HG02970 (cell line): ENCODE measurements at regions not wholly inside any gene's neighbourhood (a gene's known extent, or its start where the extent isn't known, plus 50 kb on each side); places are given as distances from the start of the nearest gene placed in this dataset.

Experiments
- ATAC-seq: cut with Tn5 transposase; IDR thresholded peaks from one replicate; pipeline ENCODE4 v1.9.1; 2021; ENCODE audit warnings: mild to moderate bottlenecking, moderate library complexity, moderate number of reproducible peaks; ENCODE audit not compliant: unreplicated experiment, low FRiP score

- ATAC-seq = no peak
Observed at GRCh38 chr2:49270091-49270490, 115.8 kb upstream of the FSHR start.

DNA sequence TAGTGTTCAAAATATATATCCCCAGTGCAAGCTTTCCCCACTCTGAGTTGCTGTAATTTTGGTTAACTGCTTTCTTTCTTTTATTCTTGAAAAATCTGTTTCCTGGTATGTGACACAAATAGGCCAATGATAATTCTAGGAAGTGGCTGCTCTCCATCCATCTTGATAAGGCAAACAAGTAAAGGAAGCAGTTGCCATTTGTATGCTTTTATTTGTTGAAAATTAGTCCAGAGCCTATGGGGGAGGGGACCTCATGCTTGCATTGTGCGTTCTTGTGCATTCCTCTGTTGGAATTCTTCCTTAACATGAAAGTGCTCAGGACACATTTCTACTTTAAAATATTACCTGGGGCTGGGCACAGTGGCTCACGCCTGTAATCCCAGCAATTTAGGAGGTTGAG is 111.2 kb upstream of the FSHR start:
- ATAC-seq = no peak

GRCh38 chr2:49262801-49263560 is 108.7 kb upstream of the FSHR start:
- no peak for ATAC-seq

- no peak for ATAC-seq
Observed at GRCh38 chr2:49261781-49262180, 107.5 kb upstream of the FSHR start.

DNA sequence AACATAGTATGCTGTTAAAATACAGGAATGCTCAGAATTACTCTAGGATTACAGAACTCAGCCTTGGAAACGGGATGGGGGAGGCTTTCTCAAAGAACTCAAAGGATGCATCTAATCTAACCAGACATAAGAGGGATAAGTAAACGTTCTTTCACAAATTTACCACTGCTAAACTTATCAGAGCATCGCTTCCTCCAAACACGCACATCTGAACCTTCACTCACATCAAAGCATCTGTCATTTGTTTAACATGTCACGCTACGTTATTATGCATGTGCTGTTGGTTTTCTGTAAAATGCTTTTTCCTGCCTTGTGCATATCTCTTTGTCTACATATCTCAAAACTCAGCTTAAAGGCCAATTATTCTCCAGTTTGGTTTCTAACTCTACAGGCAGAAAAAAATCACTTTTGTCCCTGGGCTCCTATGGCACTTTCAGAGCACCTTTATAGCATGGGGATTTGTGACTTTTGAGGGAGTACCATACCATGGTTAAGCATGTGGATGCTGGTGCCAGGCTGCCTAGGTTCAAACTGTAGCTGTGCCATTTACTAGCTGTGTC is 106.7 kb upstream of the FSHR start:
- ATAC-seq = no peak

DNA sequence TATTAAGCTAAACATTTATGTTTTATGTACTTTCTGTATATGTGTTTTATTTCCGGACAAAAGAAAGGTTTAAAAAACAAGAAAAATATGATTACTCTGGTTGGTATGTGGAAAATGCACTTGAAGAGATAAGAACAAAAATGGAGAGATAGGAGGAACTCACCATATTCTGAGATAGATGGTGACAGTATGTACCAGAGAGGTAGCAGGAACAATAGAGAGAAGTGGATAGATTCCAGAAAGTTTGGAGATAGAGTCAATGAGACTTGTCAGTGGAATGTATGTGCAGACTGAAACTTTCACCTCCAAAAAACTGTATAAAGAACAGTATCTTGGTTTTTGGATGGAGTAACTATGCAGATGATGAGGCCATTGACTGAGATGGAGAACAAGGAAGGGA is 105.6 kb upstream of the FSHR start:
- no peak for ATAC-seq

- ATAC-seq = no peak
Observed at GRCh38 chr2:49255409-49255971, 101.2 kb upstream of the FSHR start.

- no peak for ATAC-seq
Observed at GRCh38 chr2:49254401-49254800, 100.1 kb upstream of the FSHR start.

DNA sequence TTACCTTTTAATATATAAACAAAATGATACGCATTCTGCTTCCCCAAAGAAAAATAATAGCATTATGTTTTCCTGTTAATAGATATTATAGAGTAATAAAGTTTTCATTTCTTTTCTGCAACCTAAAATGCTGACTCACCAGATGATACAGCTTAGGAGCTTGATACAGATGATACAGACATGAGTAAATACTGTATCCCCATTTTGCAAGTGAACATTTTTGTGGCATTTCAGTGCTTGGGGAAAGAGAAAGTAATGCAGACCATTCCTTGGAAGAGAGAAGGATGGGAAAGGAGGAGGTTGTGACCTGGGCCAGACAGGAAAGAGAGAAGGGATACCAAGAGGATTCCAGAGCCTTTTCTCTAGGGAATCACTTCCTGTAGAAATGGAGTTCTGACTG is 97.5 kb upstream of the FSHR start:
- no peak for ATAC-seq

GRCh38 chr2:49251251-49251650 is 96.9 kb upstream of the FSHR start:
- ATAC-seq = no peak

- ATAC-seq = no peak
Observed at GRCh38 chr2:49248506-49248905, 94.2 kb upstream of the FSHR start.

GRCh38 chr2:49241991-49242390 is 87.7 kb upstream of the FSHR start:
- ATAC-seq = no peak

DNA sequence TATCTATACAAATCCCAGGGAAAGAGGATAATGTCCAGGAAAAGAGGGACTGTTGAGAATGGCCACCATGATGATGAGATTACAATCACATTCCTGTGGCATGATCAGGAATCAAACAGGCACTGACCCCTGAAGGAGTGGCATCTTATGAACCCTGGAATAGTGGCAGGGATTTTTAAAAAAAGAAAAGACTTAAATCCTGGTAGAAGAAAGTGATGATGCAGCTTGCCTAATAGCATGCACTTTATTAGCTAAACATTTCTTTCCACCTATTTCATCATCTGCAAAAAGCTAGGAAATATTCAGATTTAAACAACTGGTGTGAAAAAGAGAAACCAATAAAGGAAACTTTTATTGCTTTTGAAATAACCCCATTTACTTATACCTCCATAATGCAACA is 87.2 kb upstream of the FSHR start:
- ATAC-seq = no peak

- ATAC-seq = no peak
Observed at GRCh38 chr2:49240608-49241007, 86.3 kb upstream of the FSHR start.

GRCh38 chr2:49238604-49238960 is 84.3 kb upstream of the FSHR start:
- no peak for ATAC-seq

DNA sequence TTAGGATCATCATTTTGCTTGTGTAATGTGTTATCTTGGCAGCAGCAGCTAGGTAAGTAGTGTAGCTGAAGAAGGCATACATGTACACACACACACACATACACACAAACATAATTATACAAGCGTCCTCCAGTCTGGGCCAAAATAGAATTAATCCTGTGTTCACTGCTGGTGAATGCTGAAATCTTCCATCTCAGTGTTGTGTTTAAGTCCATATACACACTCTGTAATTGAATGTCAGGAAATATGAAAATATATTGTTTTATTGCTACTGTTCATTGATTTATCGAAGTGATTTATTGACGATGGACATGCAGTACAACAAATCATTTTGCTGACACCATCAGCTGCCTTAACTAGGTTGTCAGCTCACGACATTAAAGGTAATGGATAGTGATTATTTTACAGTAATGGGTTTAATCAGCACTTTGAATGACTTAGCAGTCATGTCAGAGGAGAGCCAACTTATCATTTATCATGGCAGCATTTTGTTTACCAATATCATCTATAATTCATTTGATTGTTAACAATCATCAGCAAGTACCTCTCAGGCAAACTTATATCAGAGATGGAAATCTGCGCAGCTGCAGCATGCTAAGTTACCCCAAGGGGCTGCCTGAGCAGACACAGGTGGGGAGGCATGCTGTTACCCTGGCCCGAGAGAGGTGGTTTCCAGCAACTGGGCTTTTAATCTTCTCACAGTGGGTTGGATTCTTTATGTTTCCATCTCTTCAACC is 83.7 kb upstream of the FSHR start:
- ATAC-seq = no peak

DNA sequence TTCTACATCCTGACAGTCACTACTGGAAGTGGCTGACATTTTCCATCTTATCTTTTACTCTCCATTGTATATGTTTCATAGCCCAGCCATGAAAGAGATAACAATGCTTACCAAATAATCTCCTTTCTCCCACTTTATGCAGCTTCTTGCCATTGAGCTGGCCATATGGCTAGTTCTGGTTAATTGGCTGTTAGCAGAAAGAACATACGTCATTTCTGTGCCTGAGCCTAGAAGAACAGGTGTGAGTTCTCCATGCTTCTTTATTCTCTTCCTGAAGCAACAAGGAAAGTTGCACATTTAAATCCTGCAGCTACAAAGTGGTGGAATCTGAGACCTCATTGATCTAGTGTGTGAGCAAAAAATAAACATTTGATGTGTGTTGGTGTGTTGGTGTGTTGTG is 82.0 kb upstream of the FSHR start:
- ATAC-seq = no peak

GRCh38 chr2:49226360-49226759 is 72.0 kb upstream of the FSHR start:
- no peak for ATAC-seq

- no peak for ATAC-seq
Observed at GRCh38 chr2:49225126-49225525, 70.8 kb upstream of the FSHR start.

DNA sequence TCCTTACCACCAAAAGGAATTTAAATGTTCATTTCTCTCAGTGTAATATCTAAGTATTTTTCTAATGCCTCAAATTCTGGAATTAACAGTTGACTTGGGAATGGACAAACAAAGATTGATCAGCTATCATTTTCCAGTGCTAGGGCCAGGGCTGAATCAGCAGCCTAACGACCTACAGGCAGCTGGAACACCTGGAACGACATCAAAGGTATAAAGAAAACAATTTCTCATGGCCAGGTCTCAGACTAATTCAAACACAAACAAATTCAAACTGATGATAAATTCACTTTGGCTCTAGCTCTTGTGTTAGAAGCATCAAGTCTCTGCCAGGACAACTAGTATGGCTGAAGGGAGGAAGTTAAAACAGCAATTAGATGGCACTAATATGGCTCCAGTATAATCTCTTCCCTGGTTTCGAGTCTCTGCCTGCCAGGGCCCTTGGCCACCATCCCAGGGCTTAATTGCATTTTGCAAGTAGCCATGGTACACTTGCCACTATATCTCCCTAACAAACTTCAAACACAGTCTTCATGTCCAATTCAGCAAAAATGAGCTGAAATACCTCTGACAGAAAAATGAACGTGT is 70.2 kb upstream of the FSHR start:
- no peak for ATAC-seq

GRCh38 chr2:49222975-49223528 is 68.7 kb upstream of the FSHR start:
- ATAC-seq = no peak
